ENCODE measurements at regions not wholly inside any gene's neighbourhood (a gene's known extent, or its start where the extent isn't known, plus 50 kb on each side); places are given as distances from the start of the nearest gene placed in this dataset.

DNA sequence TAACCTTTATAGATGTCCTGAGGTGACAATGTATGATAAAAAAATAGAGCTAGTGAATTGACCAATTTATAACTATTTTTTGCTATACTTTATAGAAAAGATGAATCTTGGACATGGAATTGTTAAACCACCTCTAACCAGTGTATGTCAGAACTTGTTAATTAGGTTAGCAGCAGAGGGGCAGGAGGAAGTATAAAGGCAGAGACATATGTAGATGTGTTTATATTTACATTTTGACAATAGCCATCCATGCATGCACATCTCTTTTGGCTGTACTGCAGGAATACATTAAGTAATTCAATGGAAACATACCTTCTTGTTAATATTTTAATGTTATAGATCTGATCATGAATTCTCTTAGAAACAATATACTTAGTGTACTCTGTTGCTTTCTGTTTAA is 254.6 kb upstream of the NT5E start:
- no peak for DNase-seq (ENCODE audit: low read depth)

DNA sequence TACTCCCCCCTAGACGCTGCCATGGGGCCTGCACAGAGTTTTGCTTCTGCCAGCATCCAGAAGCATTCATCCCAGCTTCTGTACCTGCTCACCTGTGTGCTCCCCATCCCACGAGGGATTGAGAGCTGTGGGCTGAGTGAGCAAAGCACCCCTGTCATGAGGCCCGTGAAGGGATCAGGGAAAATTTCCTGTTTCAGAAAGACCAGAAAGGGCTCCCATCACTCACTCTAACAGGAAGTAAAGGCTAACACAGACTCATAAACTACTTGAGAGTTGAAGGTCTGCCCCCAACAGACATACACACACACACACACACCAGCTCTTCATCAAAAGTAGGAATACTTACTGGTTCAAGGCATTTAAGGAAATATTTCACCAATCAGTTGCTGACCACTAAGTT is 256.5 kb upstream of the NT5E start:
- no peak for DNase-seq (ENCODE audit: low read depth)

DNA sequence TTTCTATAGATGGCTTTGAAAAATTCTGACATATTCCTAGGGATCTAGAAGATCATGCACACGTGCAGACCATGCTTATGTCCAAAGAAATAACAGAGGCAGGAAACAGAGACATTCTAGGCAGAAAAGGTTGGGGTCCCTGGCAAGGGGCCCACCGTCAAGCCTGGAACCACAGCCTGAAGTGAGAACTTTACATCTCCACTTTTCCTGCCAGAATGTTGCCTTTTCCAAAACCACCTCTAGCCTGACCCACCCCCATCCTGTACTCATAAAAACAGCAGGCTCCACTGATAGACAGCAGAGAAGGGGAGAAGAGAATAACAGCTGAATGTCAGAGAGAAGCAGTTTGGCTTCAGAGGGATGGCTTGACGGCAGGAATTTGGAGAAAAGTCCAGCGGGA is 257.3 kb upstream of the NT5E start:
- DNase-seq (ENCODE audit: low read depth) = peak; percentile 18

GRCh38 chr6:85192186-85192585 is 257.7 kb upstream of the NT5E start:
- DNase-seq (ENCODE audit: low read depth) = peak; percentile 74

DNA sequence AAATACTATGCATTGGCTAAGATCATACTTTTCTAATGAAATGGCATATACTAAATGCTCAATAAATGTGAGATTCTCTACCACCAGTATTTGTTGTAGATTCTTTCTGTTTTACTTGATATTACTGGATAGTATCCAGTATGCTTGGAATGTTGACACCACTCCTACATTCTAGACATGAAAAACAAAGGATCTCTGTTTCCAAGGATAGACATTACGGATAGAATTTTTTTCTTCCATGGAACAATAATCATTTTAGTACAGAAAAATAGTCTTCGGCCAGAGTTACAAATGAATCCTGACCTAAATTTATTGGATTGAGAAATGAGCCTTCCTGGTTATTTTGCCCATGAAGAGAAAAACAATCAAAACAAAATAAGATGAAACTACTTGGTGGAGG is 258.2 kb upstream of the NT5E start:
- DNase-seq (ENCODE audit: low read depth) = peak; percentile 53

GRCh38 chr6:85186546-85187175 is 263.2 kb upstream of the NT5E start:
- DNase-seq (ENCODE audit: low read depth) = peak; percentile 45

- DNase-seq (ENCODE audit: low read depth) = peak; percentile 50
Measured at GRCh38 chr6:85185977-85186376, 263.9 kb upstream of the NT5E start.

DNA sequence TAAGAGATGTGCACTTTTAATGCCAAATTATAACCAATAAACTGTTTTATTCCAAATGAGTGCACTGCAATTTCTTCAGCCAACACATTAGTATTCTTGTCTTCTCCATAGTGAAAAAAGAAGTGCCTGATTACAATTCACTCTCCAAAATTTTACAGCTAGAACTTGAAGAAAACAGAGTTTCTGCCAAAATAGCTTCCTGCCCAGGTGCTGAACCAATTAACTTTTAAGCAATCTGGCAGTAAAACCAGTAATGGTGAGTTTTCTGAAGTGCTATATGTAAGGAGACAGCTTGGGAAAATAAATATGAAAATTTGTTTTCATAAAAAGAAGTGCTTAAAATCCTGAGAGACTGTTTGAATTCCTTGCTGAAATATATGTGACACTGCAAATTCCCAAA is 266.0 kb upstream of the NT5E start:
- no peak for DNase-seq (ENCODE audit: low read depth)

- no peak for DNase-seq (ENCODE audit: low read depth)
Measured at GRCh38 chr6:85172705-85173104, 277.2 kb upstream of the NT5E start.

- no peak for DNase-seq (ENCODE audit: low read depth)
Measured at GRCh38 chr6:85172161-85172560, 277.7 kb upstream of the NT5E start.

GRCh38 chr6:85169189-85169588 is 280.7 kb upstream of the NT5E start:
- no peak for DNase-seq (ENCODE audit: low read depth)

DNA sequence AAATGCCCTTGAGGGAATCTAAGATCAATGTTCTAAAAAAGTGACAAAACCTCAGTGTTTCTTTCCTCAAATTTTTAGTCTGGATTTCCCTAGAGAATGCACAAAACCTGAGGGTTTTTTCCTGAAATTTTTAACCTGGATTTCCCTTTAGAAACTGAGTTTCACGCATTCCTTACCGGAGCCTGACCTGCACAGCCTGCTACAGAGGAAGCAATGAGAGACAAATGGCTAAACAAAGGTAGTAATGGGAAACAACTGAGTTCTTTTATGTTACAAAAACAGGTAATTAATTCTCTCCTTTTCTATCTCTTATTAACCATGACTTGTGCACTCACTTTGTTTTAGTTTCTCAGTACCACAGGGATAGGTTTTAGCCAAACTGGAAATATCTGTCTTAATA is 281.7 kb upstream of the NT5E start:
- DNase-seq (ENCODE audit: low read depth) = no peak

DNA sequence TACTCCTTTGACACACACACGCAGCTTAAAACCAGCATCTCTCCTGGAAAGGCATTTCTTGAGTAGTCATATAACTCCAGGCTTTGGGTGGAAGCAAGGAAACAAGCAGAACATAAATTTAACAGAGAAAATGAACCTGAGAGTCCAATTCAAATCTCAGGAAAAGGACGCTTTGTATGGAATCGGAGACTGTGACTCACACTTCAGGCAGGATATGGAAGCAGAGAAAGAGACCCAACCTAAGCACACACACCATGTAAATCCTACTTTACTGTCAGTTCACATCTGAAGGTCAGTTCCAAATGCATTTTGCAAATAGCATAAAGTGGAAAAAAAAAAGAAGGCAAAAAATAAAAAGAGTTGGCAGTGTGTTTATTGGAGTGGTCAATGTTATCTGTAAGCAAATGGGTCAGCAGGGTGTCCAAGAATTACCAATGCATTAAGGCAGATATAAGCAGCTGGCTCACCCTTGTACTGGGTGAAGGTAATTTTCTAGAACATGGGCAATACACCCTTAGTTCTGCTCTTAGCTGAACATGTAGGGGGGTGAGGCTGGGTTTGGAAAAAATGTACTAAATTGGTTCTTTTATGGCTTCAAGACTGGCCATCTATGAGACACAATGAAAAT is 283.7 kb upstream of the NT5E start:
- no peak for DNase-seq (ENCODE audit: low read depth)

- peak; percentile 28 for DNase-seq (ENCODE audit: low read depth)
Measured at GRCh38 chr6:85163156-85164080, 286.5 kb upstream of the NT5E start.

DNA sequence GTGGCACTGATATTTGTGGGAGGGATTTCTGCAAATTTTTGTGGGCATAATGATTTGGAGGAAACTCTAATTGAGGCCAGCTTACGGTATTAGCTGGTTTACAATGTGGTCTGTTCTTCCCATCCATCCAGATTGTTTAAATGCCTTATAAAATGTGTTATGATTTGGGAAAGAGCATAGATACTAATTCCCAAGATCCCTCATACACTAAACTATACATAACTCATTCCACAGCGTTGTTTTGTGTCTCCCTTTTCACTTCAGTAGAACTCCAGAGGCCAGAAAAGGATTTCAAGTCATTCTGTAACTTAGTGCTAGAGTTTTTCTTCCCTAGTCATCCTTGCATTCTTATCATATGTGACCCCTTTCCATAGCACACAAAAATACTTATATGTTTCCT is 292.6 kb upstream of the NT5E start:
- DNase-seq (ENCODE audit: low read depth) = no peak

DNA sequence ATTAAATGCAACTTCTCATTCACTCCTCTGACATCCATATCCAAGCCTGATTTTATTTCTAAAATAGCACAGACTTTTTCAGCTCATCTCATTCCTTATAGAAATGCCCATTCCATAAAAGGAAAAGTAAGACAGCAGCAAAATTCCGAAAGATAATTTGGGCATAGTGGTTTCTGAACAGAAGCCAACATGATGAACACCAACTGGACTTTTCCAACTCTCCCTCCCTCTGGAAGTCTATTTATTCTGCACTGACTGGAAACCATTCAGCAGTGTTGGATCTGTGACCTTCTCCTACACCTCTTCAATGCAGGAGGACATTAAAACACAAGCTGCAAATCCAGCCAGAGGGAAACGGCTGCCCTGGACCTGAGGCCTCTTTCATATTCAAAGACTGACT is 306.2 kb upstream of the NT5E start:
- peak; percentile 78 for DNase-seq (ENCODE audit: low read depth)

DNA sequence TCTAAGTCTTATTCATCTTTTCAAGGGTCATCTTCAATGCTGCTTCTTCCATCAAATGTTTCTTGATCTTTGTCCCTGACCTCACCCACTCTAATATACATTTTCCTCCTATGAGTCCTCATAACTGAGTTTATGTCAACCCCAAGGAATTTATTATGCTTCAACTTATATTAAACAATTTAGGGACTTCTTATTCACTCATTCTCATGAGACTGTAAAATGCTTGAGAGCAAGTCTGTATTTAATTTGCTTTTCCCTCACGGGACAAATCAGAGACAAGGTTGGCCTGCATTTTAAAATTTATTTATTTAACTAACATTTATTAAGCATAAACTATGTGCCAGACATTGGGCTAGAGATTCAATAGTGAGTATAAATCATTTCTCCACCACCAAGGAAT is 312.0 kb upstream of the NT5E start:
- DNase-seq (ENCODE audit: low read depth) = no peak

GRCh38 chr6:85136310-85136709 is 313.6 kb upstream of the NT5E start:
- DNase-seq (ENCODE audit: low read depth) = no peak

DNA sequence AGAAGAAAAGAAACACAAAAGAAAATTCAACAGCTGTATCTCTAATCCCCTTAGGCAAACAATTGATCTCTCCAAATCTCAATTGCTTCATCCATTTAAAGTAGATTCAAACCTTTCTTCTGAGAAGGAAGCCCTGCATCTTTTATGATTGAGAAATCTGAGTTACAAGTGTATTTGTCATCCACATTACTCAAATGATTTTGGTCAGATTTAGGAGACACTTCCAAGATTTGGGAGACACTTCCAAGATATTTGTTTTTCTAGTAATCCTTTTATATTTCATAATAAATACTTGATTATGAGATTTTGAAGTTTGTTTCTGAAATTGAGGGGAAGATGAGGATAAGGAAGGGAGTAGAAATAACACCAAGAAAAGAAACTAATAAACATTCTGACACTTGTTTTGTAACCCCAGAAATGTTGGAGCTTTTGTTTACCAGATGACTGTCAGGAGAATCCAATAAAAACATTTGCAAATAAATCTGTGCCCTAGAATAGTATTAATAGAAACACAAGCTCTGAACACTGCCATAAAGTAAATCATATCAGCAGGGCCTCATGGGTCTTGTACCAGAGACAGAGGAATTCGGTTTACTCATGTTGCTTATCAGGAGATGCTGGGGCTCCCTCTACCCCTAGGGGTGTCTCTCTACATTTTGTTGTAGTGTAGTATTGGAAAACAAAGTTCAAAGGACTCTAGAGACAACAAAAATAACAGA is 314.3 kb upstream of the NT5E start:
- no peak for DNase-seq (ENCODE audit: low read depth)

DNA sequence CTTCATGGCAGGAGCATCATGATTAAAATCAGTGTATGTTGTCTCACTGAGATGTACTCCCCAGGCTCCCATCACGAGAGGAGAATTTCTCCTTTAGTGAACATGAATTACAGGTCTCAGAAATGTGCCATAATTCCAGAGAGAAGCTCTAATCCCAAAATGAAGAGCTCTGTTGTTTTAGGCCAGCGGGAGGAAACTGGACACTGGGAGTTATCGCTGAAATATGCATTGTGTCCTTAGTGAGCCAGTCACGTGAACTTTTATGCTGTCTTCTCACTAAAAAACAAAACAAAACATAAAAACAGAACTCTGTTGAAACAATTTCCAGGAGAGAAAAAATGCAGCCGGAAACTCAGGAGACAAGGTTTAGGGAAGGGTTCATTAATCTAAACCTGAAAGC is 315.7 kb upstream of the NT5E start:
- DNase-seq (ENCODE audit: low read depth) = no peak

DNA sequence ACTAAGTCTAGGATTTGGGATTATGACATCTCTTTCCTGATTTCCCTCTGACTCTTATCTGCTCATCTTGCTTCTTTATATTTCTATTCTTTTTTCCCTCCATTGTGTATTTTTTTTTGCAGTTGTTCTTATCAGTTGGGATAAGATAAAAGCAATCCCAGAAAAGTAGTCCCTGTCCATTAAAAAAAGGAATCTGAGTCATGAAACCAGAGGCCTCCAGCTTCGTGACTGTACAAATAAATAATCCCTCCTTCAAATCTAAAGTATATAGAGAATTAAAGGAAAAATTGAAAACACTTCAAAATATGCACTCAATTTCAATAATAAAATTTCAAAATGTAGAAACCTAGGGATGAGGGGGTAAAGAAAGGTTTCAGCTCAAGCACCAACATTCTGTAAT is 317.8 kb upstream of the NT5E start:
- DNase-seq (ENCODE audit: low read depth) = no peak

- DNase-seq (ENCODE audit: low read depth) = no peak
Measured at GRCh38 chr6:85130743-85131142, 319.1 kb upstream of the NT5E start.

All from myocyte (in vitro differentiated cells).